ENCODE measurements at regions not wholly inside any gene's neighbourhood (a gene's known extent, or its start where the extent isn't known, plus 50 kb on each side); places are given as distances from the start of the nearest gene placed in this dataset.

DNA sequence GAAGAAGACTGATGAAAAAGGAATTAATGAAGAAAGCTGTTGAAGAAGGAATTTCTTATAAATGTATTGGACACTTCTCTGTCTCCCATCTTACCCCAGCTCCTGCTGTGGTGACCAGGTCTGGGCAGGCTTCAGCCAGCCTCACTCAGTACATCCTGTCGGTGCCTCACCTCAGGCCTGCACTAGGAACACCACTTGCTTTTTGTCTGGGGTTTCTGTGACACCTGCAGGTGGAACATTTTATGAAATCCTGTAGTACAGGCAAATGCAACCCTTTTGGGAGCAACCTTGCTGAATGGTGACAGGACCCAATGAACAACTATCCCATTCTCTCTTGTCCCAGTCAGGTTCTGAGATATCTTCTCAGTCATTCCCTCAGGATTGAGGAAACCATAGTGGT is 129.7 kb downstream of the PRDM13 start:
- DNase-seq (no peak), ATAC-seq (ENCODE audit: insufficient read depth, low FRiP score) (no peak)
- Histone ChIP-seq H3K9me3 (ENCODE audit: control insufficient read depth in 4 of 4, insufficient read depth in 3 of 4, low read length in 3 of 4) (no peaks in the 10 kb centered on the region), H3K9ac (ENCODE audit: insufficient read depth in 1 of 2, low read length in 2 of 2) (no peak overlapping the region), H3K36me3 (ENCODE audit: control insufficient read depth in 4 of 4, insufficient read depth in 4 of 4, low read length in 4 of 4) (no peaks in the 10 kb centered on the region), H3K27ac (ENCODE audit: low read depth in 1 of 2, low read length in 1 of 2) (no peak overlapping the region), H3K4me3 (no peak overlapping the region), H3K27me3 (ENCODE audit: control insufficient read depth in 3 of 3, insufficient read depth in 3 of 3, low read length in 2 of 3) (no peaks in the 10 kb centered on the region), H3K4me1 (ENCODE audit: control insufficient read depth in 5 of 5, insufficient read depth in 5 of 5, low read length in 5 of 5) (no peaks in the 10 kb centered on the region)
- TF ChIP-seq, protein P1, sequence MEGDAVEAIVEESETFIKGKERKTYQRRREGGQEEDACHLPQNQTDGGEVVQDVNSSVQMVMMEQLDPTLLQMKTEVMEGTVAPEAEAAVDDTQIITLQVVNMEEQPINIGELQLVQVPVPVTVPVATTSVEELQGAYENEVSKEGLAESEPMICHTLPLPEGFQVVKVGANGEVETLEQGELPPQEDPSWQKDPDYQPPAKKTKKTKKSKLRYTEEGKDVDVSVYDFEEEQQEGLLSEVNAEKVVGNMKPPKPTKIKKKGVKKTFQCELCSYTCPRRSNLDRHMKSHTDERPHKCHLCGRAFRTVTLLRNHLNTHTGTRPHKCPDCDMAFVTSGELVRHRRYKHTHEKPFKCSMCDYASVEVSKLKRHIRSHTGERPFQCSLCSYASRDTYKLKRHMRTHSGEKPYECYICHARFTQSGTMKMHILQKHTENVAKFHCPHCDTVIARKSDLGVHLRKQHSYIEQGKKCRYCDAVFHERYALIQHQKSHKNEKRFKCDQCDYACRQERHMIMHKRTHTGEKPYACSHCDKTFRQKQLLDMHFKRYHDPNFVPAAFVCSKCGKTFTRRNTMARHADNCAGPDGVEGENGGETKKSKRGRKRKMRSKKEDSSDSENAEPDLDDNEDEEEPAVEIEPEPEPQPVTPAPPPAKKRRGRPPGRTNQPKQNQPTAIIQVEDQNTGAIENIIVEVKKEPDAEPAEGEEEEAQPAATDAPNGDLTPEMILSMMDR (IDR thresholded peaks at IDR 0.05; ENCODE audit: control extremely low read depth, extremely low read depth): no peak
- WGBS, 2 donors: 54 to 62% methylated on average over 1 of the region's 1 CpG

DNA sequence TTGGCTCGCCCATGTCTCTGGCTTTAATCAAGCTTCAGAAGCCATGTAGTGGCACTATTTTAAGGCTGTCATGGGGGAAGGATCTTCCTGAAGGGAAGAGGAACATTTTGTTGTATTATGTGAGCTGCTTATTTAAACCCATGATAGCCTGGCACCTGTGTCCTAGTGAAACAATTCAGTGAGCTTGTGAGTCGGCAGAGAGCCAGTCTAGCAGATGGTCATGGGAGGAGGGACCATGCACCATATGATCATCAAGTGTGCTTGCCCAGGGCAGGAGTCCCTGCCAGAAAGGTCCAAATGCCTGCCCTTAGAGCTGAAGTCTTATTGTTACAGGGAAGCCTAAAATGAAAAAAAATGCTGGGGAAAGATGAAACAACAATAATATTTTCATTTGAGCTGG is 132.9 kb downstream of the PRDM13 start:
- H3K27ac ChIP-seq (ENCODE audit: low read depth in 1 of 2, low read length in 1 of 2): no peak overlapping the region
- peaks cover 0 to 5% (median 0%) of the 10 kb centered on the region in 3 donors for H3K27me3 ChIP-seq (ENCODE audit: control insufficient read depth in 3 of 3, insufficient read depth in 3 of 3, low read length in 2 of 3)
- no peaks in the 10 kb centered on the region for H3K9me3 ChIP-seq (ENCODE audit: control insufficient read depth in 4 of 4, insufficient read depth in 3 of 4, low read length in 3 of 4)
- H3K36me3 ChIP-seq (ENCODE audit: control insufficient read depth in 4 of 4, insufficient read depth in 4 of 4, low read length in 4 of 4): no peaks in the 10 kb centered on the region
- H3K9ac ChIP-seq (ENCODE audit: insufficient read depth in 1 of 2, low read length in 2 of 2): no peak overlapping the region
- H3K4me1 ChIP-seq (ENCODE audit: control insufficient read depth in 5 of 5, insufficient read depth in 5 of 5, low read length in 5 of 5): no peaks in the 10 kb centered on the region
- TF ChIP-seq, protein P1 (IDR thresholded peaks at IDR 0.05; ENCODE audit: control extremely low read depth, extremely low read depth): no peak
- no peak for ATAC-seq (ENCODE audit: insufficient read depth, low FRiP score)
- WGBS, 2 donors: 50 to 82% methylated on average over 2 of the region's 2 CpGs
- no peak for DNase-seq
- H3K4me3 ChIP-seq: no peak overlapping the region

DNA sequence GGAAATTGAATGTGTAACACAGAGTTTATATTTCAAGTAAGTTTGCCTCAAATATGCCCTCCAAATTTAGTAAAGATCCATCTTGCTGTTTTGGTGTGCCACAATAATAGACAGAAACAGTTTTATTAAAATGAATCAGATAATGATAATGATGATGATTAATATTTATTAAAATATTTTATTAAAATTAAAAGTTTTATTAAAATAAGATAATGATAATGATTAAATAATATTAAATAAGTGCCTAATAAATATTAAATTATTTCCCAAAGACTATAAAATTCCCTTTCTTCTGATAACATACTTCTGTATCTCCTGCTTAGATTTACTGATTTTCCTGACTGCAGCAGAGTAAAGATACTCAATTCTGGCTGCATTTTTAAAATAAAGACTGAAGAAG is 134.5 kb downstream of the PRDM13 start:
- no peak overlapping the region for H3K9ac ChIP-seq (ENCODE audit: insufficient read depth in 1 of 2, low read length in 2 of 2)
- no peaks in the 10 kb centered on the region for H3K36me3 ChIP-seq (ENCODE audit: control insufficient read depth in 4 of 4, insufficient read depth in 4 of 4, low read length in 4 of 4)
- no peak for DNase-seq
- H3K4me1 ChIP-seq (ENCODE audit: control insufficient read depth in 5 of 5, insufficient read depth in 5 of 5, low read length in 5 of 5): no peaks in the 10 kb centered on the region
- ATAC-seq (ENCODE audit: insufficient read depth, low FRiP score): no peak
- no peak overlapping the region for H3K27ac ChIP-seq (ENCODE audit: low read depth in 1 of 2, low read length in 1 of 2)
- H3K9me3 ChIP-seq (ENCODE audit: control insufficient read depth in 4 of 4, insufficient read depth in 3 of 4, low read length in 3 of 4): no peaks in the 10 kb centered on the region
- TF ChIP-seq, protein P1 (IDR thresholded peaks at IDR 0.05; ENCODE audit: control extremely low read depth, extremely low read depth): no peak
- H3K27me3 ChIP-seq (ENCODE audit: control insufficient read depth in 3 of 3, insufficient read depth in 3 of 3, low read length in 2 of 3): peaks cover 0 to 5% (median 0%) of the 10 kb centered on the region in 3 donors
- H3K4me3 ChIP-seq: no peak overlapping the region

DNA sequence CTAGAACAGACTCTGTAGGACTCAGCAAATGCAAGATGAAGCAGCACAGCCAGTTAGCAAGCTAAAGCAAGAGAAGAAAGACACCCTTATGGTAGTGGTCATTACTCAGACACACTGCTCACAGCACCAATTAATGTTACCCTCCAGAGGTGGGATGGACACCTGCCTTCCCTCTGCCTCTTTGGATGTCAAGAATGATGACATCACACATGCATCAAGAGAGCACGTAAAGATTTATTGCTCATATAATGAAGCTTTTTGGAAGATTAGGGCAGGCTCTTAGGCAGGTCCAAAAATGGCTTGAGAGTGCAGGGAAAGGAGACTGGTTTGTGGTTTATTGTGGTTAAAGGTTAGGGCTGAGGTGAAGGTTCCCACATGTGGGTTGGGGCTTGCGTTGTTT is 137.0 kb downstream of the PRDM13 start:
- no peaks in the 10 kb centered on the region for H3K36me3 ChIP-seq (ENCODE audit: control insufficient read depth in 4 of 4, insufficient read depth in 4 of 4, low read length in 4 of 4)
- no peak for DNase-seq
- H3K27ac ChIP-seq (ENCODE audit: low read depth in 1 of 2, low read length in 1 of 2): no peak overlapping the region
- no peak overlapping the region for H3K9ac ChIP-seq (ENCODE audit: insufficient read depth in 1 of 2, low read length in 2 of 2)
- peaks cover 0 to 5% (median under 1%) of the 10 kb centered on the region in 3 donors for H3K27me3 ChIP-seq (ENCODE audit: control insufficient read depth in 3 of 3, insufficient read depth in 3 of 3, low read length in 2 of 3)
- no peak for ATAC-seq (ENCODE audit: insufficient read depth, low FRiP score)
- H3K4me3 ChIP-seq: no peak overlapping the region
- 74 to 84% methylated on average over 2 of the region's 2 CpGs for WGBS, 2 donors
- TF ChIP-seq, protein P1 (IDR thresholded peaks at IDR 0.05; ENCODE audit: control extremely low read depth, extremely low read depth): no peak
- no peaks in the 10 kb centered on the region for H3K9me3 ChIP-seq (ENCODE audit: control insufficient read depth in 4 of 4, insufficient read depth in 3 of 4, low read length in 3 of 4)
- H3K4me1 ChIP-seq (ENCODE audit: control insufficient read depth in 5 of 5, insufficient read depth in 5 of 5, low read length in 5 of 5): no peaks in the 10 kb centered on the region
